GM10266 (cell line): ENCODE measurements at regions not wholly inside any gene's neighbourhood (a gene's known extent, or its start where the extent isn't known, plus 50 kb on each side); places are given as distances from the start of the nearest gene placed in this dataset.

Experiments
- DNase-seq: peaks from one replicate; pipeline ENCODE4 v3.0.0; 2012; ENCODE audit errors: extremely low spot score
- CTCF ChIP-seq: IDR thresholded peaks from 2 replicates; pipeline ENCODE4 v1.5.1; 2012; ENCODE audit warnings: mild to moderate bottlenecking, low read depth; ENCODE audit not compliant: control insufficient read depth, insufficient read depth; ENCODE audit errors: missing control alignments

- no peak for DNase-seq
- no peak for TF ChIP-seq CTCF
Measured at GRCh38 chr12:67370979-67371378, 101.8 kb downstream of the CAND1 start.

GRCh38 chr12:67377021-67377420, 107.9 kb downstream of the CAND1 start:
- DNase-seq, result no peak
- TF ChIP-seq CTCF, result no peak

- DNase-seq, result no peak
- no peak for TF ChIP-seq CTCF
Measured at GRCh38 chr12:67377541-67377940, 108.4 kb downstream of the CAND1 start.

GRCh38 chr12:67382241-67382871, 113.2 kb downstream of the CAND1 start:
- no peak for DNase-seq
- TF ChIP-seq CTCF, result no peak

- no peak for TF ChIP-seq CTCF
- no peak for DNase-seq
Measured at GRCh38 chr12:67386869-67387565, 117.9 kb downstream of the CAND1 start.

- no peak for TF ChIP-seq CTCF
- no peak for DNase-seq
Measured at GRCh38 chr12:67388331-67389138, 119.4 kb downstream of the CAND1 start.
